HL-60 (cell line): ENCODE measurements at regions not wholly inside any gene's neighbourhood (a gene's known extent, or its start where the extent isn't known, plus 50 kb on each side); places are given as distances from the start of the nearest gene placed in this dataset.

Source experiments
- DNase-seq, 2 experiments: peaks; one replicate each; pipeline ENCODE4 v3.0.0-alpha.2; 2010 to 2020; ENCODE audit warnings: low read depth in 1 of 2, low spot score in 1 of 2
- H3K27ac ChIP-seq: fragments of 250-450 bp; sonication (Bioruptor Pico); replicated peaks from 2 replicates; pipeline ENCODE4 v1.5.1; 2020; ENCODE audit warnings: mild to moderate bottlenecking, moderate library complexity
- H3K27me3 ChIP-seq: fragments of 250-450 bp; sonication (Bioruptor Pico); 2 replicates; pipeline ENCODE4 v1.5.1; 2021; ENCODE audit warnings: mild to moderate bottlenecking, moderate library complexity; ENCODE audit not compliant: insufficient read depth, poor library complexity, severe bottlenecking
- H3K4me3 ChIP-seq: replicated peaks from 2 replicates; pipeline ENCODE4 v1.5.1; 2011; ENCODE audit warnings: mild to moderate bottlenecking, control low read depth, low read length; ENCODE audit not compliant: insufficient read depth
- CTCF ChIP-seq: IDR thresholded peaks from one replicate; pipeline ENCODE4 v1.5.1; 2011; ENCODE audit warnings: low read length, control low read depth, inconsistent platforms; ENCODE audit not compliant: insufficient read depth
- GABPA ChIP-seq: IDR thresholded peaks from 2 replicates; pipeline ENCODE4 v1.6.1; 2012; ENCODE audit warnings: low read depth
- POLR2AphosphoS5 ChIP-seq: IDR thresholded peaks from 2 replicates; pipeline ENCODE4 v1.6.1; 2012; ENCODE audit warnings: low read depth
- REST ChIP-seq: IDR thresholded peaks from 2 replicates; pipeline ENCODE4 v1.6.1; 2012; ENCODE audit warnings: low read depth; ENCODE audit not compliant: insufficient replicate concordance
- SPI1 ChIP-seq: IDR thresholded peaks from 2 replicates; pipeline ENCODE4 v1.6.1; 2012; ENCODE audit warnings: low read depth, mild to moderate bottlenecking, borderline replicate concordance

GRCh38 chr12:78696267-78696666 lies 168.3 kb upstream of the SYT1 start:
- no peak overlapping the region for H3K4me3 ChIP-seq
- H3K27ac ChIP-seq = no peak overlapping the region
- TF ChIP-seq CTCF (no peak), POLR2AphosphoS5 (no peak), REST (no peak)
- H3K27me3 ChIP-seq = no peaks in the 10 kb centered on the region
- DNase-seq = no peak

- H3K27ac ChIP-seq = no peak overlapping the region
- TF ChIP-seq GABPA (no peak), REST (no peak), CTCF (no peak), SPI1 (no peak), POLR2AphosphoS5 (no peak)
- no peaks in the 10 kb centered on the region for H3K27me3 ChIP-seq
- H3K4me3 ChIP-seq = no peak overlapping the region
- DNase-seq = no peak
Measured at GRCh38 chr12:78697817-78698415, 166.7 kb upstream of the SYT1 start.

- Histone ChIP-seq H3K4me3 (no peak overlapping the region), H3K27ac (no peak overlapping the region), H3K27me3 (no peaks in the 10 kb centered on the region)
- DNase-seq = no peak
- TF ChIP-seq REST (no peak), GABPA (no peak), CTCF (no peak), SPI1 (no peak), POLR2AphosphoS5 (no peak)
Measured at GRCh38 chr12:78698747-78699146, 165.8 kb upstream of the SYT1 start.
